IPS DF 19.7 (cell line): ENCODE measurements at regions not wholly inside any gene's neighbourhood (a gene's known extent, or its start where the extent isn't known, plus 50 kb on each side); places are given as distances from the start of the nearest gene placed in this dataset.
"Not testable (repeated sequence)": the region's sequence is repeated elsewhere in the genome, so short reads cannot be mapped to it uniquely, and the experiment has no call there.

Experiments
- DNase-seq: peaks from one replicate; pipeline ENCODE4 v3.0.0-alpha.2; 2013; ENCODE audit warnings: low read depth, low spot score

- DNase-seq = no peak
These were observed 84.0 kb upstream of the COG2 start for GRCh38 chr1:230558324-230558723.

GRCh38 chr1:230556453-230556852 lies 85.8 kb upstream of the COG2 start:
- DNase-seq = no peak

- DNase-seq = no peak
These were observed 86.5 kb upstream of the COG2 start for GRCh38 chr1:230555814-230556213.

- no peak for DNase-seq
These were observed 89.4 kb upstream of the COG2 start for GRCh38 chr1:230552880-230553279.

DNA sequence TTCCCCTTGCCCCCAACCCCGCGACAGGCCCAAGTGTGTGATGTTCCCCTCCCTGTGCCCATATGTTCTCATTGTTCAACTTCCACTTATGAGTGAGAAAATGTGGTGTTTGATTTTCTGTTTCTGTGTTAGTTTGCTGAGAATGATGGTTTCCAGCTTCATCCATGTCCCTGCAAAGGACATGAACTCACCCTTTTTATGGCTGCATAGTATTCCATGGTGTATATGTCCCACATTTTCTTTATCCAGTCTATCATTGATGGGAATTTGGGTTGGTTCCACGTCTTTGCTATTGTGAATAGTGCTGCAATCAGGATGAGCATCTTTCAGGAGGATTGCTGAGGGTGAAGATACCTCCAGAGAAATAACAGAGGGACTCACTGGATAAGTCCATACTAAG lies 91.3 kb upstream of the COG2 start:
- DNase-seq = not testable (repeated sequence)

DNA sequence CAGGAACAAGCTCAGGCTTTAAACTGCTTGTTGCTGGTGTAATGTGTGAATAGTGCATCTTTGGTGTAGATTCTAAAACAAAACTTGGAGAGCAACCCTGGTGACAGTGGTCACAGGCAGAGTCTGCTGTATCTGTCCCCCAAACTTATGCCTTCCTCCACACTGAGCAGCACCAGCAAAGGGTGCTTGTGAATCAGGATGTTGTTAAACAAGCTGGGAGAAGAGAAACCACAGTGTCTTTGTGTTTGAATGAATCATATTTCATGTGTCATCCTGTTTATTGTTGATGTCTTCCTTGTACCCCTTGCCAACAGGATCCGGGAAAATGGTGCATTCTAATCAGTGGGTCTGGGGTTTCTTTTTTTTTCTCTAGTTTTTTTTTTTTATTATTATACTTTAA lies 91.9 kb upstream of the COG2 start:
- no peak for DNase-seq

DNA sequence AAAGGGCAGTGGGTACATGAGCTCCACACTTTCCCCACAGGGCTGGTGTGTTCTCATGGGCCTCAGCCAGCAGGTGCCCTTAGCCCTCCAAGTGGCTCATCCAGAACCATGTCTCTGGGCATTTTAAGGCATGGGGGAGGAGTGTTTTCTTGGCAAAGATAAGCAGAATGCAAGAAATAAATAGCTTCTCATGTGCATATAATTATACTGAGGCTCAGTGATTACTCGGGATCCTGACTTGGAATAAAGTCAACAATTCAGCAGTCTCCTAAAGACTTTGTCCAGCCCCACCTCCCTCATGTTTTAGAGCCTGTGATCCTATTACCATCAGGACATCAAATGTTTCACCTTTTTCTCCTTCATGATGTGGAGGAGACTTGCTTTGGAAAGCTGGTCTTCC lies 92.7 kb upstream of the COG2 start:
- DNase-seq = no peak

- no peak for DNase-seq
These were observed 93.3 kb upstream of the COG2 start for GRCh38 chr1:230548997-230549396.

DNA sequence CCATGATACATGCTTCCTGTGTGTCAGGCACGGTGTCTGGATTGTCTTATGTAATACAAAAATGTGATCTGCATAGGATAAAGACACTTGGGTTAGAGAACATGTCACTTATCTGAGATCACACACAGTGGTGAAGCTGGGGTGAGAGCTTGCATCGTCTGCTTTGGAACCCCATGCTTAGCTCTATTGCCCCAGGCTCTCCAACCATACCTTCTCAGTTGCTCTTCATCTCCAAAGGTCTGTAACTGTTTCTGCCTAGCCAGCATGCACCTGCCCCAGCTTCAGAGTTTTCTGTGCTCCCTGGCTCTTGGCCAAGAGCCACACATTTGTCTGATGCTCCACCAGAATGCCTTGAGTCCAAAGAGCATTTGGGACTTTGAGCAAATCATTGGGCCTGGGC lies 93.9 kb upstream of the COG2 start:
- no peak for DNase-seq

GRCh38 chr1:230545181-230545580 lies 97.1 kb upstream of the COG2 start:
- DNase-seq = no peak

GRCh38 chr1:230544758-230545157 lies 97.5 kb upstream of the COG2 start:
- no peak for DNase-seq

GRCh38 chr1:230543085-230543484 lies 99.2 kb upstream of the COG2 start:
- no peak for DNase-seq

DNA sequence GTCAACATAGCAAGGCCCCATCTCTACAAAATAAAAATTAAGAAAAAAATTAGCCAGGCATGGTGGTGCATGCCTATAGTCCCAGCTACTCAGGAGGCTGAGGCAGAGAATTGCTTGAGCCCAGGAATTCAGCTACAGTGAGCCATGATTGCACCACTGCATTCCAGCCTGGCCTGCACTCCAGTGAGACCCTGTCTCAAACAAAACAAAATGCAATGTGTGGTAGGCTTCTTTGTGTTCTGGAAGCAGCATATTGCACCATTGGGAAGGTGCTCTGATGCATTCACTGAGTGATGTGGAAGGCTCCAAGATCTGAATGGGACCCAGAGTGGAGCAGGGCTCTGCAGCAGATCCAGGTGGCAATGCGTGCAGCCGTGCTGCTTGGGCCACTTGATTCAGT lies 99.6 kb upstream of the COG2 start:
- no peak for DNase-seq

DNA sequence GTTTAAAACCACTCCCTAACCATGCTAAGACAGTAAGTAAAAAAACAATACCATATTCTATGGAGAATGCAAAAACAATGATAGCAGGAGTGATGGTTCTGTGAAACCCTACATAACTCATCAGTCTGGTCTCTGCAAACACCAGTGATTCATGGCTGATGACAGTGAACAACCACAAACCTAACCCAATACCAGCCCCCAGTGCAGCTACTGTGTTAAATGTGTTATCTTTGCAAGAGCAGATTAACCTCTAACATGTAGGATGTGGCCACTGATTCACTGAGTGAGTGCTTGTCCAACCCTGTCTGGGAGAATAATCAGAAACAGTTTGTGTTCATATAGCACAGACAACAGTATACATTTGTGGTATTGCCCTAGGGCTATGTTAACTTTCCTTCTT lies 100.2 kb upstream of the COG2 start:
- no peak for DNase-seq

- DNase-seq = no peak
These were observed 101.0 kb upstream of the COG2 start for GRCh38 chr1:230541306-230541705.

DNA sequence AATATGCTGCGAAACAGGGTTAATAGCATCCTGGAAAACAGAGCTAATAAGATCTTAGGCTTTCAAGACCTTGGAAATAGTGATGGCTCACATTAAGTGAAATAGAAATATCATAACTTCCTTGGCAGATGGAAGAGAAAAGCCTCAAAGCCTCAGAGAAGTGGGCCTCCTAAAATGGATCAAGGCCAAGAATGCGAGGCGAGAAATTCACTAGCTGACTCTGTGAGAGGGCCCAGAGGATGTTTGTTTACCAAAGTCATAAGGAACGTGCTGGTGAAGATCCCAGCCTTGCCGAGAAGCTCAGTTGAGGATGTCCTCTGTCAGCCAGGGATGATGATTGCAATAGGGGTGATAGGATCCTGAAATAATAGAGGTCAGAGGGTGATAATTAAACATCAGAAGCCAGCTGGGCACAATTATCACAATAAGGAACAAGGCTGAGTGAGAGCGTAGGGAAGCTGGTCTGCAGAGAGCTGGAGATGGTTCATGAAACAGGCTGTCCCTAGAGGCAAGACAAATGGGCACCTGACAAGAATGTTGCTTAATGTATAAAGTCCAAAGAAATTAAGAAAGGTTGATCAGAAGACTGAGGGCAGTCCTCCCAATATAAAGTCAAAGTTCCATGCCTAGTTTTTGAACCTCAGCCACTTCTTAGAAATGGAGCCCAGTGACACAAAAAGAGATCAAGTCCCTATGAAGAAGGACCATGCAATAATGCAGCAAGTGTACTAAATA lies 101.7 kb upstream of the COG2 start:
- DNase-seq = no peak

DNA sequence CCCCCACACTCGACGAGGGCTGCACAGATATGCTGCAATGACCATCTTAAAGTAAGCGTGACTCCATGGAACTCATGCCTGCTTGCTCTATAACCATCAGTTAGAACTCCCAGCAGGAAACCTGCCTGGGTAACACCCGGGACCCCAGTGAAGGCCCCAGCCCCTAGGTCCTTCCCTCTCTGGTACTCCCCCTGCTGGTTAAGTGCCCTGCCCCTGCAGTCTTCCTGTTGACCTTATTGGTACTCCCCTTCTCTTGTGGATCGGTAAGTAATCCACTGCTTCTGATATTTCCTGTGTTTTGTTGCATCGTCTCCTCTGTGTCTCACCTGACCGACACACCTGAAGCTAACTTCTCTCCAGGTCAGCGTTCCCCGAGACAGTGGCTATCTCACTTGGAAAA lies 104.8 kb upstream of the COG2 start:
- no peak for DNase-seq

GRCh38 chr1:230536641-230537155 lies 105.6 kb upstream of the COG2 start:
- no peak for DNase-seq

GRCh38 chr1:230534224-230534623 lies 108.1 kb upstream of the COG2 start:
- no peak for DNase-seq

GRCh38 chr1:230531103-230531502 lies 105.0 kb upstream of the PGBD5 start:
- DNase-seq = no peak

DNA sequence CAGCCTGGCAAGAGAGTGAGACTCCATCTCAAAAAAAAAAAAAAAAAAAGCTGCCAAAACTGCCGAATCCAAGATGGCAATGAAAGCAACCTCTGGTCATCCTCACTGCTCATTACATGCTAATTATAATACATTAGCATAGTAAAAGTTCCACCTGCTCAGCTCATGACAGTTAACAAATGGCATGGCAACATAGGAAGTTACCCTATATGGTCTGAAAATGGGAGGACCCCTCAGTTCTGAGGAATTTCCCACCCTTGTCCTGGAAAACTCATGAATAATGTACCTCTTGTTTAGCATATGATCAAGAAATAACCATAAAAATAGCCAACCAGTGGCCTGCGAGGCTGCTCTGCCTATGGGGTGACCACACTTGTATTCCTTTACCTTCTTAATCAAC lies 93.1 kb upstream of the PGBD5 start:
- no peak for DNase-seq

GRCh38 chr1:230518511-230518910 lies 92.4 kb upstream of the PGBD5 start:
- no peak for DNase-seq

GRCh38 chr1:230517786-230518185 lies 91.7 kb upstream of the PGBD5 start:
- DNase-seq = no peak

DNA sequence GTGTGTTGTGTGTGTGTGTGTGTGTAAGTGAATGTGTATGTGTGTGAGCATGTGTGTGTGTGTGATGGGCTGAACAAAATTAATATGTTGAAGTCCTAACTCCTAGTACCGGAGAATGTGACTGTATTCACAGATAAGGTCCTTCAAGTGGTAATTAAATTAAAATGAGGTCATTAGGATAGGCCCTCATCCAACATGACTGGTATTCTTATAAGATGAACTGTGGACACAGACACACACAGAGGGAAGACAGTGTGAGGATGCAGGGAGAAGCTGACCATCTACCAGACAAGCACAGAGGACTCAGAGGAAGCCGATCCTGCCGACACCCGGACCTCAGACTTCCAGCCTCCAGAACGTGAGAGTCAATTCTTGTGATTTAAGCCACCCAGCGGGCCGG lies 91.2 kb upstream of the PGBD5 start:
- no peak for DNase-seq
